OCI-LY3 (cell line): ENCODE measurements at regions not wholly inside any gene's neighbourhood (a gene's known extent, or its start where the extent isn't known, plus 50 kb on each side); places are given as distances from the start of the nearest gene placed in this dataset.

Experiments used
- CTCF ChIP-seq: fragments of 200-600, 300-600 bp; sonication (generic); IDR thresholded peaks from 2 replicates; pipeline ENCODE4 v1.5.1; 2014; ENCODE audit warnings: antibody characterized with exemption, low read length, low read depth
- EZH2phosphoT487 ChIP-seq: fragments of 200-600 bp; shearing (Covaris generic); IDR thresholded peaks from 2 replicates; pipeline ENCODE4 v1.6.1; 2018; ENCODE audit warnings: antibody characterized with exemption, mixed run types, low read depth

- TF ChIP-seq CTCF (no peak), EZH2phosphoT487 (no peak)
Observed at GRCh38 chr3:59632760-59633573, 583.1 kb upstream of the CFAP20DC start.
